Head of caudate nucleus (tissue), 42 donors: ENCODE measurements at regions not wholly inside any gene's neighbourhood (a gene's known extent, or its start where the extent isn't known, plus 50 kb on each side); places are given as distances from the start of the nearest gene placed in this dataset.

Experiments
- DNase-seq, 42 donors: peaks; one replicate each; pipeline versions ENCODE4 v3.0.0 to v3.0.0-alpha.2; 2020 to 2021; ENCODE audit warnings: mixed read lengths in 7 of 42
- intact Hi-C: fragments of 100-400 bp; cut with DNase I; formaldehyde crosslinking; loops from one replicate; pipeline ENCODE4 v1.15.0; 2022

DNA sequence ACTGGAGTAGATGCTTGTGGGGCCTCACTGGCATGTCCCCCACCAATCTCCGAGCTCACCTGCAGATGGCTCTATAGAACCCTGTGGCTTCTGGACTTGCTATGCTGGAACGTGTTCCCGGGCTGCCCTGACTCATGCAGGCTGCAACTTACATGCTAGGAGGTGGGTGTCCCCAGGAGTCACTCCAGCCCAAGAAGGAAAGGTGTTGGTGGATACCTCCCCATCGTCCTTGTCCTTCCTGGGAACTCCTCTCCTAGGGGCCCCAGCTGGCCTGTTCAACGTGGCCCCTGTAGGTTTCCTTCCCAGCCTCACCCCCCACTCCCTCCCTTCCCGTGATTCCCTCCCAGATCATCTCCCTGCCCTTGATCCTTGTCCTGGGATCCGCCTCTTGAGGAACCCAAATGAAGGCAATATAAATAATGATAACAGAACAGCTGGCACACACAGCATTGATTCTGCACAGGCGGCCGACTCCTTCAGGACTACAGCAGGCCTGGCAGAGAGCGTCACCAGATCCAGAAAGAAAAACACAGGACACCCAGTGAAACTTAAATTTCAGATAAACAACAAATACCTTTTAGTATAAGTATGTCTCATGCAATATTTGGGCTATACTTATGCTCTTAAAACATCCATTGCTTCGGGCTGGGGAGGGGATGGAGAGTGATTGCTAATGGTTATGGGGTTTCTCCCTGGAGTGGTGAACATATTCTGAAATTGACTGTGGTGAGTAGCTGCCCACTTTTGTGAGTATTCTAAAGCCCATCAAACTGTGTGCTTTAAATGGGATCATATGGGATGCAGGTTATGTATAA, 221.1 kb upstream of the GSE1 start:
- intact Hi-C loops, result no loop called here
- peak in 19 of 42 donors; percentile 0 to 26 (median 5) for DNase-seq

GRCh38 chr16:85392756-85393673, 220.1 kb upstream of the GSE1 start:
- intact Hi-C loops, result no loop called here
- peak in 16 of 42 donors; percentile 0 to 37 (median 10) for DNase-seq

- intact Hi-C loops, result no loop called here
- peak in 32 of 42 donors; percentile 0 to 78 (median 44) for DNase-seq
These were observed 219.3 kb upstream of the GSE1 start for GRCh38 chr16:85393674-85394451.

- intact Hi-C loops, result no loop called here
- peak in 23 of 42 donors; percentile 0 to 34 (median 7) for DNase-seq
These were observed 218.5 kb upstream of the GSE1 start for GRCh38 chr16:85394456-85395206.

- DNase-seq, result peak in 30 of 42 donors; percentile 3 to 67 (median 28)
- intact Hi-C loops, result no loop called here
These were observed 217.8 kb upstream of the GSE1 start for GRCh38 chr16:85395207-85395912.

GRCh38 chr16:85395913-85396878, 216.9 kb upstream of the GSE1 start:
- intact Hi-C loops, result no loop called here
- DNase-seq, result peak in 22 of 42 donors; percentile 0 to 41 (median 10)

GRCh38 chr16:85396879-85397871, 215.9 kb upstream of the GSE1 start:
- DNase-seq, result peak in 35 of 42 donors; percentile 9 to 72 (median 43)
- intact Hi-C loops, result no loop called here

GRCh38 chr16:85398050-85398451, 215.1 kb upstream of the GSE1 start:
- intact Hi-C loops, result no loop called here
- DNase-seq, result peak in 14 of 42 donors; percentile 0 to 27 (median 4)

DNA sequence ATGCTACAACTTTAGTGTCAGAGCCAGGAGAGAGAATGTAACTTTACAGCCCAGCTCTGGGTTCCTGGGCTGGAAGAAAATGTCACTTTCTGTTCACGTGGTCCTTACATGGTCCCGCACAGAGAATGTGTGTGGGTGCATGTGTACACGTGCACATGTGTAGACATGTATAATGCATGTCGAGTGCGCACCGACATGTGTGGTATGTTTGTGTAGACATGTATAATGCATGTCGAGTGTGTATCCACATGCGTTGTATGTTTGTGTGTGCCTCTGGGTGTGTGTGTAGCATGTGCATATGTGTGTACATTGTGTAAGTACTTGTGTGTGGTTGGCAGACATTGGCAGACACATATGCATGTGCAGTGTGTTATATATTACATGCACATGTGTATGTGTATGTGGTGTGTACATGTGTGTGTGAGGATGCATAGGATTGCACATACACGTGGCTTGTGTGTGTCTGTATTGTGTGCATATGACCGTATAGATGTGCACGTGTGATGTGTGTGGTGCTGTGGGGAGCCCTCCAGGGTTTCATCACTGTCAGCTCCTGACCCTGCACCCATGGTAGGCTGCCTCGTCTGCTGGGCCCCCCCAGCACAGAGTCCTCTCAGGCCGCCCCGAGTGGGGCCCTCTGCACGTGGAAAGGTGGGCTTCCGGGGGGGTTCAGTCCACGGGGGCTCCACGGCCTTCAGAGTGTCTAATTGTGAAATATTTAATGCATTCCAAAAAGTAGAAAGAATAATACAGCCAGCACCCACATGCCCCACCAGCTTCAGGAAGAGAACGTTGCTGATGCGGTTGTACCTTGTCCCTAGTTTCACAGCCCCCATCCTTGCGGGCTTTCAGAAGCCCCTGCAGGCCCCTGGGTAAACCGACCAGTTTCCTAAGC, 214.2 kb upstream of the GSE1 start:
- peak in 18 of 42 donors; percentile 0 to 36 (median 6) for DNase-seq

DNA sequence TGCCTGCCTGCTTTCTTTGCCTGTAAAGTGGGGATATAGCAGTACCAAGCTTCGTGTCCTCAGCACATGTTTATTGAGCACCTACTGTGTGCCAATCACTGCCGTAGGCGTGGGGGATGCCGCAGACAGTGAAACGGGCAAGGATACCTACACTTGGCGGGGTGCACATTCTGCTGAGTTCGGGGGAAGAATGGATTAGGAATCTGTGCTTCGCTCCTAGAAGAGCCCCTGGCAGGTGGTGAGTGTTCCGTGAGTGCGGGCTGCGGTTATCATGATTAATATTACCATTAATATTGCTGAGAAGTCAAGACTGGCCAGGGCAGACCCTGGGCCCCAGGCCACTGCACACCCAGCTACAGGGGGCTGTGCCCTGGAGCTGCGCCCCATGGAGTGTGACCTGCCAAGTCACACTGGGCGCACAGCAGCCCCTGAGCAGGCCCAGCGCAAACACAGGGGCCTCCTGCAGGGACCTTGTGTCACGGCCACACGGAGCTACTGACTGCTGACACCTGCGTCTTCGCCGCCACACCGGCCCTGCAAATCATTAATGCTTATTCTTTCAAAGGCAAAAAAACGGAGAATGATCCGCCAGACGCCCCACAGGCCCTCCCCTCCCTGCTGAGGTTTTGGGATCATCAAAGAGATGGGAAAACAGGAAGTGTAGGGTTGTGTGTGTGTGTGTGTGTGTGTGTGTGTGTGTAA, 213.4 kb upstream of the GSE1 start:
- DNase-seq, result peak in 17 of 42 donors; percentile 0 to 37 (median 7)

More for the DNA sequence above, 214.2 kb upstream of the GSE1 start:
- intact Hi-C loops, result no loop called here

DNA sequence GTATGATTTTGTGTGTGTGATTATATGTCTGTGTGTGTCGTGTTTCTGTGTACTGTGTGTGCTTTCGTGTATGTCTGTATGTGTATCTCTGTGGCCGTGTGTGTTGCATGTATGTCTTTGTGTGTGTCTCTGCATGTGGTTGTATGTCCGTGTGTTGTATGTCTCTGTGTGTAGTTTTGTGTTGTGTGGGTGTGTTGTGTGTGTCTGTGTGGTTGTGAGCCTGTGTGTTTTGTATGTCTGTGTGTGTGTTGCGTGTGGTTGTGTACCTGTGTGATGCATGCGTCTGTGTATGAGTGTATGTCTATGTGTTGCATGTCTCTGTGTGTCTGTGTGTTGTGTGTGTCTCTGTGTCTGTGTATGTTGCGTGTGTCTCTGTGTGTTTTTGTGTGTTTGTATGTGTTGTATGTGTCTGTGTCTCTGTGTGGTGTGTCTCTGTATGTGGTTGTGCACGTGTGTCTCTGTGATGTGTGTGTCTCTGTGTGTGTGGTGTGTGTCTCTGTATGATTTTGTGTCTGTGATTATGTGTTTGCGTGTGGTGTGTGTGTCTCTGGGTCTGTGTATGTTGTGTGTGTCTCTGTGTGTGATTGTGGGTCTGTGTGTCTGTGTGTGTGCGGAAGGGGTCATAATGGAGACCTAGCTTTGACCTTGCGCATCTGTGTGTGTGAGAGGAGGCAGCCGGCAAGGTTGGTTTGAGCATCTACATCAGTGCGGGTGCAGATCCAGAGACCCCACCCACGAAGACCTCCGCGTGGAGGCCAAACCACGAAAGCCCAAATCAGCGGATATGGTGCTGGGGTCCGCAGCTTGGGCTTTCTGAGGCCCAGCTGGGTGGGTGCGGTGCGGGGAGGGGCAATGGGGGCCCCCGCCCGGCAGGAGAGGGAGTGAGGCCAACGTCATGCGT, 212.6 kb upstream of the GSE1 start:
- intact Hi-C loops, result no loop called here

More for the DNA sequence above, 213.4 kb upstream of the GSE1 start:
- intact Hi-C loops, result no loop called here

GRCh38 chr16:85401370-85401916, 211.7 kb upstream of the GSE1 start:
- intact Hi-C loops, result no loop called here
- DNase-seq, result peak in 13 of 42 donors; percentile 2 to 29 (median 10)

More for the DNA sequence above, 212.6 kb upstream of the GSE1 start:
- peak in 13 of 42 donors; percentile 0 to 12 (median 6) for DNase-seq
